ENCODE measurements at regions not wholly inside any gene's neighbourhood (a gene's known extent, or its start where the extent isn't known, plus 50 kb on each side); places are given as distances from the start of the nearest gene placed in this dataset.
"Not testable (repeated sequence)": the region's sequence is repeated elsewhere in the genome, so short reads cannot be mapped to it uniquely, and the experiment has no call there.

GRCh38 chr14:106344791-106345479 is 818.6 kb downstream of the TMEM121 start:
- TF ChIP-seq CTCF, POLR2A (IDR thresholded peaks at IDR 0.05): not testable (repeated sequence)
